Loucy (cell line): ENCODE measurements at regions not wholly inside any gene's neighbourhood (a gene's known extent, or its start where the extent isn't known, plus 50 kb on each side); places are given as distances from the start of the nearest gene placed in this dataset.
"Not testable (repeated sequence)": the region's sequence is repeated elsewhere in the genome, so short reads cannot be mapped to it uniquely, and the experiment has no call there.

Experiments
- CTCF ChIP-seq: fragments of 200-600 bp; sonication (generic); conservative IDR thresholded peaks from 2 replicates; pipeline ENCODE4 v1.5.1; 2014; ENCODE audit warnings: mild to moderate bottlenecking, antibody characterized with exemption, low read length
- EZH2phosphoT487 ChIP-seq: fragments of 200-600 bp; IDR thresholded peaks from 2 replicates; pipeline ENCODE4 v1.6.1; 2018; ENCODE audit warnings: antibody characterized with exemption, mild to moderate bottlenecking, moderate library complexity, borderline replicate concordance

- TF ChIP-seq CTCF, EZH2phosphoT487: not testable (repeated sequence)
Observed at GRCh38 chr11:13139085-13139484, 130.0 kb downstream of the RASSF10 start.
